Keratinocyte (primary cell): ENCODE measurements at regions not wholly inside any gene's neighbourhood (a gene's known extent, or its start where the extent isn't known, plus 50 kb on each side); places are given as distances from the start of the nearest gene placed in this dataset.

Experiments
- EZH2 ChIP-seq: IDR thresholded peaks from one replicate; pipeline ENCODE4 v1.6.1; 2012; ENCODE audit warnings: inconsistent platforms, mild to moderate bottlenecking, low read length, moderate library complexity
- TF ChIP-seq, protein P1 (sequence below), 3 experiments: IDR thresholded peaks in 1 of 3; conservative IDR thresholded peaks in 1 of 3; optimal IDR thresholded peaks in 1 of 3; 2 replicates in 2 of 3; 3 replicates in 1 of 3; pipeline versions ENCODE3 to v1.5.1; 2011; ENCODE audit warnings: low read length in 3 of 3, mild to moderate bottlenecking in 3 of 3, moderate library complexity in 2 of 3, control low read depth in 1 of 3, inconsistent platforms in 1 of 3; ENCODE audit not compliant: insufficient read depth in 2 of 3; ENCODE audit errors: extremely low read depth in 1 of 3

- TF ChIP-seq, protein P1, sequence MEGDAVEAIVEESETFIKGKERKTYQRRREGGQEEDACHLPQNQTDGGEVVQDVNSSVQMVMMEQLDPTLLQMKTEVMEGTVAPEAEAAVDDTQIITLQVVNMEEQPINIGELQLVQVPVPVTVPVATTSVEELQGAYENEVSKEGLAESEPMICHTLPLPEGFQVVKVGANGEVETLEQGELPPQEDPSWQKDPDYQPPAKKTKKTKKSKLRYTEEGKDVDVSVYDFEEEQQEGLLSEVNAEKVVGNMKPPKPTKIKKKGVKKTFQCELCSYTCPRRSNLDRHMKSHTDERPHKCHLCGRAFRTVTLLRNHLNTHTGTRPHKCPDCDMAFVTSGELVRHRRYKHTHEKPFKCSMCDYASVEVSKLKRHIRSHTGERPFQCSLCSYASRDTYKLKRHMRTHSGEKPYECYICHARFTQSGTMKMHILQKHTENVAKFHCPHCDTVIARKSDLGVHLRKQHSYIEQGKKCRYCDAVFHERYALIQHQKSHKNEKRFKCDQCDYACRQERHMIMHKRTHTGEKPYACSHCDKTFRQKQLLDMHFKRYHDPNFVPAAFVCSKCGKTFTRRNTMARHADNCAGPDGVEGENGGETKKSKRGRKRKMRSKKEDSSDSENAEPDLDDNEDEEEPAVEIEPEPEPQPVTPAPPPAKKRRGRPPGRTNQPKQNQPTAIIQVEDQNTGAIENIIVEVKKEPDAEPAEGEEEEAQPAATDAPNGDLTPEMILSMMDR (optimal IDR thresholded peaks at IDR 0.05 in 1 of 3, IDR thresholded peaks at IDR 0.05 in 1 of 3, conservative IDR thresholded peaks at IDR 0.05 in 1 of 3; ENCODE audit: extremely low read depth in 1 of 3, insufficient read depth in 2 of 3, low read length in 3 of 3): no peak
- no peak for TF ChIP-seq EZH2
Measured at GRCh38 chr11:95671768-95672167, 117.8 kb downstream of the FAM76B start.
